ENCODE measurements at regions not wholly inside any gene's neighbourhood (a gene's known extent, or its start where the extent isn't known, plus 50 kb on each side); places are given as distances from the start of the nearest gene placed in this dataset.

DNA sequence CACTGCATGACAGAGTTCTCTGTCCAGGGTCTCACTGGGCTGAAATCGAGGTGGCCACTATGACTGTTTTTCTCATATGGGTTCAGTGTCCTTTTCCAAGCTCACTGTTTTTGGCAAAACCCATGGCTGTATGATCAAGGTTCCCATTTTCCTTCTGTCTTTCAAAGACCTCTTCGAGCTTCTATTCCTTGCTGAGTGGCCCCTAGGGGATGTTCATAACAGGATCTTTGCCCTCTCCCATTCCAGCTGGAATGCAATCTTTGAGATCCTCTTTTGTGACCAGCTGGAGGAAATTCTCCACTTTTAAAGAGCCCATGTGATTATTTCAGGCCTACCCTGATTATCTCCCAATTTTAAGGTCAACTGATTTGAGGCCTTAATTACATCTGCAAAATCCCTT, 572.5 kb upstream of the SLC10A2 start:
- TF ChIP-seq, protein P1, sequence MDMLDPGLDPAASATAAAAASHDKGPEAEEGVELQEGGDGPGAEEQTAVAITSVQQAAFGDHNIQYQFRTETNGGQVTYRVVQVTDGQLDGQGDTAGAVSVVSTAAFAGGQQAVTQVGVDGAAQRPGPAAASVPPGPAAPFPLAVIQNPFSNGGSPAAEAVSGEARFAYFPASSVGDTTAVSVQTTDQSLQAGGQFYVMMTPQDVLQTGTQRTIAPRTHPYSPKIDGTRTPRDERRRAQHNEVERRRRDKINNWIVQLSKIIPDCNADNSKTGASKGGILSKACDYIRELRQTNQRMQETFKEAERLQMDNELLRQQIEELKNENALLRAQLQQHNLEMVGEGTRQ (IDR thresholded peaks at IDR 0.05; ENCODE audit: low read depth, low read length): no peak
- TF ChIP-seq POLR2A (IDR thresholded peaks at IDR 0.05; ENCODE audit: low read depth, low read length) (no peak), CTCF (conservative IDR thresholded peaks at IDR 0.05; ENCODE audit: low read depth, low read length) (no peak), MAFK (IDR thresholded peaks at IDR 0.05; ENCODE audit: low read depth, low read length) (no peak)

All from IMR-90 (cell line).